ENCODE measurements at regions not wholly inside any gene's neighbourhood (a gene's known extent, or its start where the extent isn't known, plus 50 kb on each side); places are given as distances from the start of the nearest gene placed in this dataset.
"Not testable (repeated sequence)": the region's sequence is repeated elsewhere in the genome, so short reads cannot be mapped to it uniquely, and the experiment has no call there.

DNA sequence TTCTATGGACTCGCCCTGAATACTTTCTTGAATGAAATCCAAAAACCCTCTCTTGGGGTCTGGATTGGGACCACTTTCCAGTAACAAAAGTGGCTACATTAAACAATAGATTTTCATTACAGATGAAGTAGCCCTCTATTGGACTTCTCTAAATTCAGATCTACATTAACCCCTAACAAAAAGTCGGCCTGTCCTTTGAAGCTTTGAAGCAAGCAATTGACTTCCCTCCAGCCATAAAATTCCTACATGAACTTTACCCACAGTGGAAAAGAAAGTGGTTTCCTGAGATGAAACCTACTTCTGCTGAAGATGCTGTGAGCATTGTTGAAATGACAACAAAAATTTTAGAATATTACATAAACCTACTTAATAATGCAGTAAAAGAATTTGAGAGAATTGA, 967.1 kb upstream of the ROBO1 start:
- no peak for DNase-seq (ENCODE audit: low read depth, low spot score)

DNA sequence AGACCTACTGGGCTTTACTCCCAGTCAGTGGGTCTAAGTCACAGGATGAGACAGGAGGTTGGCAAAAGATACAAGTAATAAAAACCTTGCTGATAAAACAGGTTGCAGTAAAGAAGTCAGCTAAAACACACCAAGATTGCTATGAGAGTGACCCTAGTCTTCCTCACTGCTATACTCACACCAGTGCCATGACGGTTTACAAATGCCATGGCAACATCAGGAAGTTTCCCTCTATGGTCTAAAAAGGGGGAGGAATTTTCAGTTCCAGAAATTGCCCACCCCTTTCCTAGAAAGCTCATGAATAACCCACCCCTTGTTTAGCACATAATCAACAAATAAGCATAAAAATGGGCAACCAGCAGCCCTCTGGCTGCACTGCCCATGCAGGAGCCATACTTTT, 966.7 kb upstream of the ROBO1 start:
- no peak for DNase-seq (ENCODE audit: low read depth, low spot score)

DNA sequence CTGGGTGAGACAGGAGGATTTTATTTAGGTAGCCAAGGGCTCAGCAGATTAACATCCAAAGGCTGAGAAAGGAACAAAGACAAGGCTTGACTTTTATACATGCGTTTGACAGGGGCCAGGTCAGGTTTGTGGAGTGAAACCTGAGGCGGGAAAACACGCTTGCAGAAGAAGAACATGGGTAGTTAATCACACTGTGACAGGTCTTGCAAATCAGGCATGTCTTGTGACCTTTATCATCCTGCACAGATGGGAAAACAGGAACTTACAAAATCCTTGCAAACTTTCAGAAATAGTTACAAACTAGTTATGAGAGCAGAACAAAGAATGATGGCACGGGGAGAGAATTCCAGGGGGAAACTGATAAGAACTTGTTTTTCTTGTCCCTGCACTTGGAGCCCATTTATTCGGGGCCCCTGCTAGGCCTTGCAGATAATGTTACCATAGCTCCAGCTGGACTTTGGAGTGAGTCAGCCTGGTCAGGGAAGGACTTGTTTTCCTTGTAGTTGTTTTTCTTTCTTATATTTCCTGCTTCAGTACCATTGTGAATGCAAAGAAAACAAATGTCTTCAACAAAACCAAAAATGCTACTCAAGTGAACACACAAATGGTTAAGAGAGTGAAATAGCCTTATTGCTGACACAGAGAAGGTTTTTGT, 965.9 kb upstream of the ROBO1 start:
- DNase-seq (ENCODE audit: low read depth, low spot score) = peak; percentile 76

DNA sequence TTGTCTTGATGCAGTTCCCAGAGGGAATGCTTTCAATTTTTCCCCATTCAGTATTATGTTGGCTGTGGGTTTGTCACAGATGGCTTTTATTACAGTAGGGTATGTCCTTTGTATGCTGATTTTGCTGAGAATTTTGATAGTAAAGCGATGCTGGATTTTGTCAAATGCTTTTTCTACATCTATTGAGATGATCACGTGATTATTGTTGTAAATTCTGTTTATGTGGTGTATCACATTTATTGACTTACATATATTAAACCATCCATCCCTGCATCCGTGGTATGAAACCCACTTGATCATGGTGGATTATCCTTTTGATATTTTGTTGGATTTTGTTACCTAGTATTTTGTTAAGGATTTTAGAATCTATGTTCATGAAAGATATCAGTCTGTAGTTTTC, 959.8 kb upstream of the ROBO1 start:
- not testable (repeated sequence) for DNase-seq (ENCODE audit: low read depth, low spot score)

DNA sequence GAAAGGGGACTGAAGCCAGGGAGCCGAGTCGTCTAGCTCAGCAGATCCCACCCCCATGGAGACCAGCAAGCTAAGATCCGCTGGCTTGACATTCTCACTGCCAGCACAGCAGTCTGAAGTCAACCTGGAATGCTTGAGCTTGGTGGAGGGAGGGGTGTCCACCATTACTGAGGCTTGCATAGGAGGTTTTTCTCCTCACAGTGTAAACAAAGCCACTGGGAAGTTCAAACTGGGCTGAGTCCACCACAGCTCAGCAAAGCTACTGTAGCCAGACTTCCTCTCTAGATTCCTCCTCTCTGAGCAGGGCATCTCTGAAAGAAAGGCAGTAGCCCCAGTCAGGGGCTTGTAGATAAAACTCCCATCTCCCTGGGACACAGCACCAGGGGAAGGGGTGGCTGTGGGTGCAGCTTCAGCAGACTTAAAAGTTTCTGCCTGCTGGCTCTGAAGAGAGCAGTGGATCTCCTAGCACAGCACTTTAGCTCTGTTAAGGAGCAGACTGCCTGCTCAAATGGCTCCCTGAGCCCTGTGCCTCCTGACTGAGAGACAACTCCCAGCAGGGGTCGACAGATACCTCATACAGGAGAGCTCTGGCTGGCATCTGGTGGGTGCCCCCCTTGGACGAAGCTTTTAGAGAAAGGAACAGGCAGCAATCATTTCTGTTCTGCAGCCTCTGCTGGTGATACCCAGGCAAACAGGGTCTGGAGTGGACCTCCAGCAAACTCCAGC, 942.0 kb upstream of the ROBO1 start:
- DNase-seq (ENCODE audit: low read depth, low spot score) = not testable (repeated sequence)

DNA sequence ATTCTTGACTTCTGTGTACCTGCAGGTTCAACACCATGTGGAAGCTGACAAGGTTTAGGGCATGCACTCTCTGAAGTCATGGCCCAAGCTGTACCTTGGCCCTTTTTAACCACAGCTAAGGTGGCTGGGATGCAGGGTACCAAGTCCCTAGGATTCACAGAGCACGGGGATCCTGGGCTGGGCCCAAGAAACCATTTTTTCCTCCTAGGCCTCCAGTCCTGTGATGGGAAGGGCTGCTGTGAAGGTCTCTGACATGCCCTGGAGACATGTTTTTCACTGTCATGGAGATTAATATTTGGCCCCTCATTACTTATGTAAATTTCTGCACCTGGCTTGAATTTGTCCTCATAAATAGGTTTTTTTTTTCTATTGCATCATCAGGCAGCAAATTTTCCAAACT, 937.5 kb upstream of the ROBO1 start:
- no peak for DNase-seq (ENCODE audit: low read depth, low spot score)

DNA sequence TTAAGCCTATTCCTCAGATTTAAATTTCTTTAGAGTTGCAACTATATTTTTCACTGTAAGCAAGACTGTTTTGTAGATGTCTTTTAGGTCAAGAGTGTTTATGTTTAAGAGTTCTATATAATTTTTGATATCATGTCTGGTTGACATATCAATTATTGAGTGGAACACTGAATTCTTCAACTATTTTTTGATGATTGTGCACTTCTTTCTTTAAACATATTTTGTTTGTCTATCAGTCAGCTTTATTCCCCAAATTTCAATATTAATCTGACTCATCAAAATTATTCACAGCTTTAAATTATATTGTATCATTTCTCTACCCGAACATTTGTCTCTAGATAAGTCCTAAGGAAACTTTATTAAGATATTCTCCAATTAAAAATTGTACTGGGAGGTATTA, 933.6 kb upstream of the ROBO1 start:
- DNase-seq (ENCODE audit: low read depth, low spot score) = no peak

DNA sequence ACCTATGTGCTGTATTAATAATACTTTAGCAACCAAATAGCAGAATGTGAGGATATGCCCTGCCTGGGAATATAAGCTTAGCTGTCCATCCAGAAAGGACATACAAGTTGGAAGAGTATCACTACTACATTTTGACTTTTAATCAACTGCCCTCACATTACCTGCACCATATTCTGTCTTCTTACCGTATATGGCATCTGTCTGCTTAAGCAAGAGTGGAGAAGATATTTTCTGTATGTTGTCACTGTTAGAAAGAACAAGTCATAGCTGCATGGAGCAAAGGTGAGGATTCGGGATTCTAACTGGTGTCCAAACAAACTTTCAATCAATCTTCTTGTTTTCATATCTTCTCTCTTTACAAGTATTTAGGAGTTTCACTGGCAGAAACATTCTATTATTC, 929.5 kb upstream of the ROBO1 start:
- no peak for DNase-seq (ENCODE audit: low read depth, low spot score)

DNA sequence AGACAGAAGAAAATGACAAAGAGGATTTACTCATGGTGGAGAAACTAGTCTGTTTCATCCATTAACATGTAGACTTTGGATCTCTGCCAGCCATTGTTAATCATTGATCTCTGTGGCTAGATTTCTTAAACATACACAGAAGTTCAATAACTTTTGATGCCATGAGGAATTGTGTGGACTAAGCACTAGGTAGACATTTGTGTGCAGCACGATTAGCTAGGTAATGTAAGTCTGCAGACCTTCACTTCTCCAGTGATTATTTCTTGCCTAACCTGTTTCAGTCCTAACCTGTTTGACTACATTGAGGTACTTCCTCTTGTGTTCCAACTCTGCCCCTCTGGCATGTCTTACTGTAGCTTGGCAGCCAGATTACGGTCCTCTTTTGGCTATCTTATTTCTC, 928.5 kb upstream of the ROBO1 start:
- DNase-seq (ENCODE audit: low read depth, low spot score) = no peak

DNA sequence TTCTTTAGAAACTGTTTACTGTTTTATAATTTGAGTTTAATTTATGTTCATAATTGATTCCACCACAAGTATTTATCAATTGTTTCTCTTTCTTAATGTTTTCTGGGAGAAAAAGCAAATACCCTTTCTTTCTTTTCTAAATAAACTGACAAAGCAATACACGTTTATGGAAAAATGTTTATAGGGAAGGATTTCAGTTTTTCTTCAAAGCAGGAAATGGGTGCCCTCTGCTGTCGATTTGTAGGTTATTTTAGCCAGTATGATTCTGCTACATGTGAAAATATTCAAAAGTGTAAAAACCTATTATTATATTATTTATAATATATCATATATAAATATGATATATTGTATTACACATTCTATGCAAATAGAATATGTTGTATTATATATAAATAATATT, 921.0 kb upstream of the ROBO1 start:
- DNase-seq (ENCODE audit: low read depth, low spot score) = no peak

DNA sequence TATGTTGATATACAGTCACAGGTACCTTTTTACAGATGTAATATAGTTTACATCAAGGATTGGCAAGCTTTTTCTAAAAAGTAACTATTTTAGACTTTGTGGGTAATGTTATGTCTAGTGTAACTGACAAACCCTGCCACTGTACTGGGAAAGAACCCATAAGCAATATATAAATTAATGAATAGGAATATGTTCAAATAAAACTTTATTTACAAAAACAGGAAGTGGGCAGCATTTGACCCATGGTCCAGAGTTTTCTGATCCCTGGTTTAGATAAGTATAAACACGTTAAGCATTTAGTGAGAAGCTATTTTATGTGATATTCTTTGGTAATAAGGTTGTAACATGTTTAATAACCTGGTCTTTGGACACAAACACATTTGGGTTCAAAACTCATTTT, 915.2 kb upstream of the ROBO1 start:
- DNase-seq (ENCODE audit: low read depth, low spot score) = no peak

DNA sequence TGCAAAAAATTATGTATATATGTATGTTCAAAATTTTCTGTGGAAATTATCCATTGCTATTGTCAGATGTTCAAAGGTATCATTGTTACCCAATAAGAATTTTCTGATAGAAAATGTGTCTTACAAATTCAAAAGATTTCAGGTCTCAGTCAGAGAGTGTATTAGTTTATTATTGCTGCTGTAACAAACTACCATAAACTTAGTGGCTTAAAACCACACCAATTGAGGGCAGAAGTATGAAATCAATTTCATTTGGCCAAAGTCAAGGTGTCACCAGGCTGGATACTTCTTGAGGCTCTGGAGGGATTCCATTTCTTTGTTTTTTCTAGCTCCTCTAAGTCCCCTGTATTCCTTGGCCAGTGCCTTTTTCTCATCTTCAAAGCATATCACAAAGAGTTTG, 914.4 kb upstream of the ROBO1 start:
- no peak for DNase-seq (ENCODE audit: low read depth, low spot score)

DNA sequence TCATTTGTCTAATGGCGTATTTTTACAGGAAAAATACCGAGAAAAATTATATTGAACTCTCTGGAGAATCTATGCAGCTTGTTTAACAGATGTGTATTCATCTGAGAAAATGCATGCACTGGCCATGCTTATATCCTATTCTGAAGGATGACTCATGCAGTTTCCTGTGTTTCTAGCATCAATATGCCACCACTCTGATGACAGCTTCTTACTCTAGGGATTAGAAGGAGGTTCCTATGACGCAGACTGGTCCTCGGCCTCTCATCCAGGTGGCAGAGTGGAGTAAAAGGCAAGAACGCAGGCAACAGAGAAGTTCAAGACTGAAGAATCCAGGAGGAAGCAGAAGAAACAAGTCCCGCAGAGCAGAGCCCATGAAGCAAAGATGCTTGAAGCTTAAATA, 910.0 kb upstream of the ROBO1 start:
- no peak for DNase-seq (ENCODE audit: low read depth, low spot score)

DNA sequence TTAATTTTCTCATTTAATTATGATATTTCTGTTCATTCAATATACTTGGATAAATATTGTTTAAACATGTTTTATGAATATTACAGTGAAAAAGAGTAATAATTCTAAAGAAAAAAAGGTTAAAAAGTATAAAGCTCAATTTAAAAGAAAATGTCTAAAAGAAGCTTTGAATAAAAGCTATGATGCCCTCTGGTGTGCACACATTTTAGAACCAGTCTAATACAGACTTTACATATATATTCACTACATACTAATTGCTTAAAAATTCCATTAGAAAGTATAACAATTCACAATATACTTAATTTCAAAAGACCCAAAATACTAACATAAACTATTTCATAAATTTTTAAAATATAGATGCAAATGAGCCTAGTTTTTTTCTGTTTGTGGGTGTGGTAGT, 909.1 kb upstream of the ROBO1 start:
- no peak for DNase-seq (ENCODE audit: low read depth, low spot score)

DNA sequence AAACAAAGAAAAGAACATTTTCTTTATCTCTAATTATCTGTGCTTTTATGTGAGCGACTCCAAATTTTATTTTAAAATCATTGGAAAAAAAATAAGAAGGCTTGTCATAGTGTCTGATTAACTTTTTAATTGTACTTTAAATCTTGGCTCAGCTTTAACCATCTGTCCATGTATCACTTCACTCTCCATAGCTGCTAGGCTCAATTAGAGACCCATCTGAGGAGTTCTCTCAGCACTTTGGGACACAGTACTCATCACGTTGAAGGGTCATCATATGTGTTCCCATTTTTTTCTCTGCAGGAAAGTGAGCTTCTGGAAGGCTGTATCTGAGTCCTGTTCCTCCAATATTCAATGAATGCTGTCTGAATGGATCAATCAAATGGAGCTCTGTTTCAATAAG, 908.5 kb upstream of the ROBO1 start:
- DNase-seq (ENCODE audit: low read depth, low spot score) = no peak

DNA sequence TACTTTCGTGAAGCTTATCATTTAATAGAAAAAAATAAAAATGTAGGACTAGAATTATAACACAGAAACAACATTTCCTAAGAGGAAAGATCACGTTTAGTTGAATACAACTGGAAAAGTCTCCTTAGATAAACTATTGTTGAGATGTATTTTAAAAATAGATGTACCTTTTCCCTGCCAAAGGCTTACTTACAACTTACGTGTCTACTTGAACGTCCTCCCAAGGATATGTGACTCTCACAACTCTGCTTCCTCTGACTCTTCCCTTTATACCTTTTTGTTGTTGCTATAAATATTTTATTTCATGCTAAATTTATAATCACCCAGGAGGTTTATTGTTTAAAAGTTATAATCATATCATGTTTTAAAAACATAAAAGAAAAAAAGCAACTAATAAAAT, 908.0 kb upstream of the ROBO1 start:
- no peak for DNase-seq (ENCODE audit: low read depth, low spot score)

DNA sequence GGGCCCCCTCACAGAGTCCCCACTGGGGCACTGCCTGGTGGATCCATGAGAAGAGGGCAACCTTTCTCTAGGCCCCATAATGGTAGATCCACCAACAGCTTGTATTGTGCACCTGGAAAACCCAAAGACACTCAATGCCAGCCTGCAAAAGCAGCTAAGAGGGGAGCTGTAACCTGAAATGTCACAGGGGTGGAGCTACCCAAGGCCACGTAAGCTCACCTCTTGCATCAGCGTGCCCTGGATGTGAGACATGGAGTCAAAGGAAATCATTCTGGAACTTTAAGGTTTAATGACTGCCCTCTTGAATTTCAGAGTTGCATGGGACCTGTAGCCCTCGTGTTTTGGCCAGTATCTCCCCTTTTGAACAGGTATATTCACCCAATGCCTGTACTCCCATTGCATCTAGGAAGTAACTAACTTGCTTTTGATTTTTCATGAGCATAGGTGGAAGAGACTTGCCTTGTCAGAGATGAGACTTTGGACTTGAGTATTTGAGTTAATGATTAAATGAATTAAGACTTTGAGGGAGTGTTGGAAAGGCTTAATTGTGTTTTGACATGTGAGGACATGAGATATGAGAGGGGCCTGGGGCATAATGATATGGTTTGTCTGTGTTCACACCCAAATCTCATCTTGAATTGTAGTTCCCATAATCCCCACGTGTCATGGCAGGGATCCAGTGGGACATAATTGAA, 900.9 kb upstream of the ROBO1 start:
- DNase-seq (ENCODE audit: low read depth, low spot score) = no peak

DNA sequence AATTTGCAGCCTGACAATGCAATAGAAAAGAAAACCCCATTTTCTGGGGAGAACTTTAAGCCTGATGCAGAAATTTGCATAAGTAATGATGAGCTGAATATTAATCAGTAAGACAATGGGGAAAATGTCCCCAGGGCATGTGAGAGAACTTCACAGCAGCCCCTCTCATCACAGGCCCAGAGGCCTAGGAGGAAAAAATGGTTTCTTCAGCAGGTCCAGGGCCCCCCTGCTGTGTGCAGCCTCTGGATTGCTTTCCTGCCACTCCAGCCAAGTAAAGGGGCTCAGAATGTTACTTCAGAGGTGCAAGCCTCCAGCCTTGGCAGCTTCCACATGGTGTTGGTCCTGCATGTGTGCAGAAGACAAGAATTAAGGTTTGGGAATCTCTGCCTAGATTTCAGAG, 900.3 kb upstream of the ROBO1 start:
- no peak for DNase-seq (ENCODE audit: low read depth, low spot score)

DNA sequence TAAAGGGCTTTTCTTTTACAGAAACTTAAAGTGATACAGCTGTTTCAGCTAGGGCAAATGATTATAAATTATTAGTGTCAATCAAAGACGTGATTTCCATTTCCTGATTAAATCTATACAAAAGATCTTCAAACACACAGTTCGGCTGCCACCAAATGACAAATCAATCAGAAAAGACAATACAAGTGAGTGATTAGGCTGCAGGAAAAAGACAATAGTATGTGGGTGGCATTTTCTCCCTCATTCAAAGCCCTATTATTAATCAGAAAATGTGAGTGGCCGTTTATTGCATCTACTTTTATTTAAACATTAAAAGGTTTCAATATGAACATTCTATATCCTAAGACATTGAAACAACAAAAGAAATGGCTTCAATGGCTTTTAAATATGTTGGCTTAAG, 895.6 kb upstream of the ROBO1 start:
- DNase-seq (ENCODE audit: low read depth, low spot score) = no peak

DNA sequence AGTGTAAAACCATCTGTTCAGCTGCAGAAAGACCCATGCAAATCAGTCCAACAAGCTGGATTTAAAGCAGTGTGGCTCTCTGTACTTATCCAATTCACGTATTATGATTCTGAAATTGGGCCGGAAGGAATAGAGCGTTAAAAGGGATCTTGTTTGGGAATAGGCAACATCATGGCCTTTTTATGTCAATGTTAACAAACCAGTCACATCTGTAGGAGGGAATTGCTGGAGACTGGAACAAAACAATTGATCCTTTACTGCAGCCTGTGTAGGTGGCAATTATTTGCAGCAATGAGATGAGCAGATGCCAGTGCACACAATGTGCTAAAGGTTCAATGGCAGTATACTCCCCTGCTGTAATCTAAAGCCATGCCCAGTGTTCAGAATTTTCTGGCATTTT, 887.4 kb upstream of the ROBO1 start:
- no peak for DNase-seq (ENCODE audit: low read depth, low spot score)

DNA sequence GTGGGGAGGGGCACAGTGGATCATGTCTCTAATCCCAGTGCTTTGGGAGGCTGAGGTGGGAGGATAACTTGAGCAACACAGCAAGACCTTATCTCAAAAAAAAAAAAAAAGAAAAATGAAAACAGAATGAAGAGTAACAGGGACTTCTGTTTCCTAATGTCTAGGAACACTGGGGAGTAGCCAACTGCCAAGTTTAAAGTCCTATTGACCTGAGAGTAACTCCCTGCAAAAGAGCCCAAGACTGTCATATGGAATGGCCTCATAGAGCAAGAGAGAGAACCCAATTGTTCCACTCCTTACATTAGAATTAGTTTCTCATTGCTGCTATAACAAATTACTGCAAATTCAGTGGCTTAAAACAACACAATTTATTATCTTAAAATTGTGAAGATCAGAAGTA, 881.4 kb upstream of the ROBO1 start:
- no peak for DNase-seq (ENCODE audit: low read depth, low spot score)

DNA sequence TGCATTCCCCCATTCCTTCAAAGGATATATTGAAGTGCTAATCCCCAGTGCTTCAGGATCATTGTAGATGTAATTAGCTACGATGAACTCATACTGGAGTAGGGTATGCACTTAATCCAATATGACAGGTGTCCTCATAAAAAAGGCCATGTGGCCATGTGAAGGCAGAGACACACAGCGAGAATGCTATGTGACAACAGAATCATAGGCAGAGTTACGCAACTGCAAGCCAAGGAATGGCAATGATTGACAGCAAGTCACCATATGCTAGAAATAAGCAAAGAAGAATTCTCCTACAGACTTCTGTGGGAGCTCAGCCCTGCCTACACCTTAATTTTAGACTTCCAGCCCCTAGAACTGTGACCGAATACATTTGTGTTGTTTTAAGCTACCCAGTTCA, 875.6 kb upstream of the ROBO1 start:
- DNase-seq (ENCODE audit: low read depth, low spot score) = no peak
